NCI-H2029 treated with DMSO at 0.1 percent for 48 hours (cell line): ENCODE measurements at regions not wholly inside any gene's neighbourhood (a gene's known extent, or its start where the extent isn't known, plus 50 kb on each side); places are given as distances from the start of the nearest gene placed in this dataset.

Experiments used
- DNase-seq: peaks from one replicate; lab custom pipeline; 2025; lab: John Stamatoyannopoulos, UW

- no peak for DNase-seq
Observed at GRCh38 chr9:99713838-99714306, 107.8 kb upstream of the NR4A3 start.

- DNase-seq = no peak
Observed at GRCh38 chr9:99718631-99719030, 103.1 kb upstream of the NR4A3 start.

- no peak for DNase-seq
Observed at GRCh38 chr9:99720455-99721050, 101.1 kb upstream of the NR4A3 start.

DNA sequence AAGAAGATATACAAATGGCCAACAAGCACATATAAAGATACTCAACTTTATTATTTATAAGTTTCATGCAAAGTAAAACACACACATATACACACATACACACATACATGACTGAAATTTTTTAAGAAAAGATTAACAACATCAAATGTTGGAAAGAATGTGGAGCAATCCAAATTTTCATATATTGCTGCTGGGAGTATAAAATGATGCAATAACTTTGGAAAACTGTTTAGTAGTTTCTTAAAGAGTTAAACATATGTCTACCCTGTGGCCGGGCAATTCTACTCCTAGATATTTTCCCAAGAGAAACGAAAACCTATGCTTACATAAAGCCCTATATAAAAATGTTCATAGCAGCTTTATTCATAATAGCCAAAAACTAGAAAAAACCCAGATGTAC is 99.8 kb upstream of the NR4A3 start:
- DNase-seq = no peak

DNA sequence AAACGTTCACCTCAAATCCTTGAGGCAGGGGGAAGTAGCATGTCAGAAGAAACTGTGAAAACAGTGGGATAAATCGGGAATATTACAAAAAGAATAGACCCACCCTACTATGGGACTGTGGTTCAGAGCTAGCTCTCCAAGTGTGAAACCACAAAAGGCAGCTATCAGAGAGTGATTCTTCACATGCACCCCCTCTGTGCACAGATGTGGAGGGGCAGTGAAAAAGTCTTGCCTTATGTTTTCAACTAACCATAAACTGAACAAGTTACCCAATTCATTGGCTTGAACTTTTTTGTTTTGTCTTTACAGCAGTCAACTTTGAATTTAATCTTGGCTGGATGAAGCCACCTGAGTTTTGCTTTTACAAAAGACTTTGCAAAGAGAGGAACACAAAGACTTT is 98.8 kb upstream of the NR4A3 start:
- no peak for DNase-seq

DNA sequence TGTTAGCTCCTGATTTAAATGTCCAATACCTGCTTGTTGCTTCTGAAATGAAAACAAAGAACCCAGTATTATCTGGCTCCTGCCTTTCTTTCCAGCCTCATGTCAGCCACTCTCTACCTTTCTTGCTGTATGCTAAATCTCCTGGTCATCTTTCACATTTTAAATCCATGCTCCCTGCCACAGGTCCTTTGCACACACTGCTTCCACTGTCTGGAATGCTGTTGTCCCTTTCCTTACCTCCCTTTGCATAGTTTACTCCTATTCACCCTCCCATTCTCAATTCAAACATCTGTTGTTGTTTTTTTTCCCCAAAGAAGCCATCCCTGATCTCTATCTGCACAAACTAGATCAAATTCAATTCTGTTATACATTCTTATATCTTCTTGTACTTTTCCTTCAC is 97.0 kb upstream of the NR4A3 start:
- DNase-seq = no peak

DNA sequence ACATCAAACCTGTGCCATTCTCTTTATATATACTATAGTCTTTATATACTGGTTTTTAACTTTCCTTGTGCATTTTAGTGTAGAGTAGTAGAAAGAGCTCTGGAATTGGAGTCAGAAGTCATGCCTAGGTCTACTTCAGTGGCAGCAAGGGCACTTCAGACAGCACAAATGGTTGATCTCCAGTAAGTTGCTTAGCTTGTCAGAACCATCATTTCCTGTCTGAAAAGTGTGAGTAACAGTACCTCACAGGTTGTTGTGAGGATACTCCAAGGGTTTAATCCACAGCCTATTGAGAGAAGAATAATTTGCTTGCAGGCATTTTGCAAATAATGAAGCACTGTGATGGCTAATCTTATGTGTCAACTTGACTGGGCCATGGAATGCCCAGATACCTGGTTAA is 95.8 kb upstream of the NR4A3 start:
- DNase-seq = no peak

DNA sequence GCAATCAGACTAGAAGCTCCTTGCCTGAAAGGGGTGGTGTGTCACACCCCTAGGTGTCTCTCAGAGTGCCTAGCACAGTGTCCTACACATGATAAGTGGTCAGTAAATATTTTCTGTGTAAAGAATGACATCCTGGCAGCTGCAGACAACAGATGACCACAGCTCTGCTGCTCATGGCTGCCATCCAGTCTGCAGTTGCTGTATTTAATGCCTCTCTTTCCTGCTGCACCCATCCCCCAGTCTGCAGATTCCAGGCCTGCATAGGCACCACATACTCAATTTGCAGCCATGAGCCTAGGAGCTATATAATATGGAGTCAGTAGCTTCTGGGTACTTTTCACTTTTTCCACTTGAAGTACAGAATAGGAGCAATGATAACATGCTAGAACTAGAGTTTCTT is 94.9 kb upstream of the NR4A3 start:
- peak; percentile 80 for DNase-seq

- DNase-seq = no peak
Observed at GRCh38 chr9:99730062-99730461, 91.6 kb upstream of the NR4A3 start.

- DNase-seq = no peak
Observed at GRCh38 chr9:99731950-99732349, 89.7 kb upstream of the NR4A3 start.

- DNase-seq = no peak
Observed at GRCh38 chr9:99732715-99733114, 89.0 kb upstream of the NR4A3 start.

GRCh38 chr9:99735041-99735440 is 86.6 kb upstream of the NR4A3 start:
- no peak for DNase-seq

DNA sequence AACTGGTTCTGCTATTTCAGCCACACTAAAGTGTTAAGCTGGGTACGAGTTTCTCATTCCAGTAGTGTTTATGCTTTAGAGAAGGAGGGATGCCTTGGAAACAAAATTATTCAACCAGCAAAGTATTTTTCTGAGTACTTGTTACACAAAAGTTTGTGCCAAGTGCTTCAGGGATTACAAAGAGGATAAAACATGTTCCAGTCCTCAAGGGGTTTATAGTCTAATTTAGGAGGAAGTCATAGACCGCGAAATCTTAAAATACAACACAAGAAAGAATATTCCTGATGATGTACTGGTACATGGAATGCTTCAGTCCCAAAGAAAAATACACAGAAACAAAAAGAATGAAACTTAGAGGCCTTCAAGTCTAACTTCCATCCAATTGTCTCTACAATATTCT is 85.4 kb upstream of the NR4A3 start:
- no peak for DNase-seq

DNA sequence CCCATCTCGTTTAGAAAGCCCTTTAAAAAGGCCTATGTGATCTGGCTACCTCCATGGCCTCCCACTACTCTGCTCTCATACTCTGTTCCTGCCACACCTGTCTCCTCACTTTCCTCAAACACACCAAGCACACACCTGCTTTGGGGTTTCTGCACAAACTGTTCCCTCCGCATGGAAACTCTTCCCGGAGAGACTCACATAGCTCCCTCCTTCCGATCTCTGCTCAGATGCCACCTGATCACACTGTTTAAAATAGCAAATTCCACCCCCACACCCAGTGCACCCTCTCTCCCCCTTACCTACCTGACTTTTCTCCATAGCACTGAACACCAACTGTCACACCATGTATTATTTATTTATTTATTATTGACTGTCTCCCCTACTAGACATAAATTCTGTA is 84.0 kb upstream of the NR4A3 start:
- DNase-seq = no peak

- DNase-seq = no peak
Observed at GRCh38 chr9:99743006-99743405, 78.7 kb upstream of the NR4A3 start.

- no peak for DNase-seq
Observed at GRCh38 chr9:99743455-99743854, 78.2 kb upstream of the NR4A3 start.

DNA sequence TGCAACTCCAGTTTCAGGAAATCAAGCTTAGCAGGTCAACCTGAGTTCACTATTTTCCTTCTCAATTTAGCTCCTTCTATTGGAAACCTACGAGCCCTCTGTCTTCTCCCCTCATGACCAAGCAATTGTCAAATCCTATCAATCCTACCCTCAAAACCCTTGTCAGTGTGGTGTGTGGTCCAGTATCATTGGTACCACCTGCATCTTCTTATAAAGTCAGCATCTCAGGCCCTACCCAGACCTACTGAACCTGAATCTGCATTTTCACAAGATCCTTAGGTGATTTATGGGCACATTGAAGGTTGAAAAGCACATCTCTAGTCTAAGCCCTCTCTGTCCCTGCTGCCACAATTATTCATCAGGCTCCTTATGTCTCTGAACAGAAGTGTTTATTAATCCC is 77.6 kb upstream of the NR4A3 start:
- DNase-seq = no peak

DNA sequence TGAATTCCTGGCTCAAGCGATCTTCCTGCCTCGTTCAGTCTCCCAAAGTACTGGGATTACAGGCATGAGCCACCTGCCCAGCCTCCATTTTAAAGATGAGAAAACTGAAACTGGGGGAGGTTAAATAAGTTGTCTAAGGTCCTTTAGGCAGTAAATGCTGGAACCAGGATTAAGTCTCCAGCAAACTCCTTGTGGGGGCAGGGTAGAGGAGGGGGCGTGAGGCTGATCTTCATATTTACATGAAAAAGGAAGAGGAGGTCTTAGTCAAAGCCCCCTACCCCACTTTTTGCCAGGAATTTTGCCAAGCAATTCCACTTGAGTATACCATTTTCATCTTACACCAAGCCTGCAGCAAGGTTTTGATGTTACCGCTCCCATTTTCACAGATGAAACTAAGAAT is 76.6 kb upstream of the NR4A3 start:
- no peak for DNase-seq

GRCh38 chr9:99746406-99746805 is 75.3 kb upstream of the NR4A3 start:
- no peak for DNase-seq

DNA sequence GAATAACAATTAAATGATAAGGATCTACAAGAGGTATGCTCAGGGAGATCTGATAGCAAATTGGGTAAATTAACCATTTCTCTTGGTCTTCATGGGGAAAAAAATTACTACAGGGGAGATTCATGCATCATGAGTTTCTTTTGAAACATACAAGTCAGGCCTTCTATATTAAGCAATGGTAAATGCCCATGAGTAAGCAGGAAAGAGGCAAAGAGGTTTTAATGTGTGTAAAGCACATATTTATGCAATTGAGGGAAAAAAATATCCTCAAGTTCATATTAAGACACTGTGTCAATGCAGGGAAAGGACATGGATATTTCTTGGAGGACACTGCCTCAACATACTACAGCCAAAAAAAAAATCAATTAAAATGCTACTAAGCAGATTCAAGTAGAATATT is 73.4 kb upstream of the NR4A3 start:
- no peak for DNase-seq

GRCh38 chr9:99748676-99749075 is 73.0 kb upstream of the NR4A3 start:
- DNase-seq = no peak

- no peak for DNase-seq
Observed at GRCh38 chr9:99749641-99750040, 72.0 kb upstream of the NR4A3 start.

- DNase-seq = no peak
Observed at GRCh38 chr9:99750526-99750925, 71.2 kb upstream of the NR4A3 start.

DNA sequence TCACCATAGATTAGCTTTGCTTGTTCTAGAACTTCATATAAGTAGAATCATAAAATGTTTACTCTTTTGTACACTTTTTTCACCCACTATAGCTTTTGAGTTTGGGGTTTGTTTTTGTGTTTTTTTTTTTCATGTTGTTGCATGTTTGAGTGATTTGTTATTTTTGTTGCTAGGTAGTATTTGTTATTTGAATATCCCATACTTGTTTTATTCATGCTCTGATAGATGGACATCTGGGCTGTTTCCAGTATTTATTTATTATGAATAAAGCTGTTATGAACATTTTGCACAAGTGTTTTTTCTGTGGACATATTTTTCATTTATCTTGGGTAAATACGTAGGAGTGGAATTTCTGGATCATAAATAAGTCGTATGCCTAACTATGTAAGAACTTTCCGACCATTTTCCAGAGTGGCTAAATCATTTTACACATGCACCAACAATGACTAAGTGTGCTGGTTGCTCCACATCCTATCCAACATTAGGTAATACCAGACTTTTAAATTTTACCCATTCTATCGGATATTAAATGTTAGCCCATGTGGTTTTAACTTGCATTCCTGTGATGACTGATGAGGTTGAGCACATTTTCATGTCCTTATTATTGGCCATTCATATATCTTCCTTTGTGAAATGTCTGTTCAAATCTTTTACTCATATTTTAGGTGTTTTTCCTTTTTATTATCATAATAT is 69.1 kb upstream of the NR4A3 start:
- DNase-seq = no peak
